ENCODE measurements at regions not wholly inside any gene's neighbourhood (a gene's known extent, or its start where the extent isn't known, plus 50 kb on each side); places are given as distances from the start of the nearest gene placed in this dataset.

DNA sequence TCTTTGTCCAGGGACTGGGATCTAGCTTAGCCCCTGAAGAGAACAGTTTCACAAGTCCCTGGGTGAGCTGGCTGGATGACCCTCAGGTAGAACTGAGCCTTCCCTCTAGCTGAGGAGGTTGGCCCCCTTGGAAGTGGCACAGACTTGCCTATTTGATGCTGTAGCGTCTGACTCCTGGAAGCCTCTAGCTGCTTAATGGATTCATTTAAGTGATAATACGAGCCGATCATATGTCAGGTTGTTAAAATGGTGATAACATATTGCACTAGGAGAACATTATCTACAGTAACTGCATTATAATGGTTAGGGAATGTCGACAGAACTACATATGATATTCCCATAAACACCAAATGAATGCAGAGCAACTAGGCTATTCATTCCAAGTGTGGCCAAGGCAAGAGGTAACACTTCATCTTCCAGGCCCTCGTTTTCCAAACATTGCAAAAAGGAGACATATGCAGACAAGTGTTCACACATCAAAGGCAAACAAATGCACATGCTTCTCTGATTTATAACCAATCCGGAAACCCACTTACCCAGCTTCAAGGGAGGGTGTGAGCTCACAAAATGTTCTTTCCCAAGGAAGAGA is 340.1 kb upstream of the PLXNA2 start:
- Histone ChIP-seq H3K4me3 (ENCODE audit: low read depth, low read length) (no peak overlapping the region), H3K27me3 (ENCODE audit: control insufficient read depth, insufficient read depth, low read length) (no peaks in the 10 kb centered on the region), H3K36me3 (ENCODE audit: control insufficient read depth, insufficient read depth, low read length) (no peaks in the 10 kb centered on the region)
- DNase-seq (ENCODE audit: low read depth), result no peak
- TF ChIP-seq, protein P1, sequence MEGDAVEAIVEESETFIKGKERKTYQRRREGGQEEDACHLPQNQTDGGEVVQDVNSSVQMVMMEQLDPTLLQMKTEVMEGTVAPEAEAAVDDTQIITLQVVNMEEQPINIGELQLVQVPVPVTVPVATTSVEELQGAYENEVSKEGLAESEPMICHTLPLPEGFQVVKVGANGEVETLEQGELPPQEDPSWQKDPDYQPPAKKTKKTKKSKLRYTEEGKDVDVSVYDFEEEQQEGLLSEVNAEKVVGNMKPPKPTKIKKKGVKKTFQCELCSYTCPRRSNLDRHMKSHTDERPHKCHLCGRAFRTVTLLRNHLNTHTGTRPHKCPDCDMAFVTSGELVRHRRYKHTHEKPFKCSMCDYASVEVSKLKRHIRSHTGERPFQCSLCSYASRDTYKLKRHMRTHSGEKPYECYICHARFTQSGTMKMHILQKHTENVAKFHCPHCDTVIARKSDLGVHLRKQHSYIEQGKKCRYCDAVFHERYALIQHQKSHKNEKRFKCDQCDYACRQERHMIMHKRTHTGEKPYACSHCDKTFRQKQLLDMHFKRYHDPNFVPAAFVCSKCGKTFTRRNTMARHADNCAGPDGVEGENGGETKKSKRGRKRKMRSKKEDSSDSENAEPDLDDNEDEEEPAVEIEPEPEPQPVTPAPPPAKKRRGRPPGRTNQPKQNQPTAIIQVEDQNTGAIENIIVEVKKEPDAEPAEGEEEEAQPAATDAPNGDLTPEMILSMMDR (IDR thresholded peaks at IDR 0.05; ENCODE audit: insufficient read depth, low read length, poor library complexity, severe bottlenecking), result no peak

DNA sequence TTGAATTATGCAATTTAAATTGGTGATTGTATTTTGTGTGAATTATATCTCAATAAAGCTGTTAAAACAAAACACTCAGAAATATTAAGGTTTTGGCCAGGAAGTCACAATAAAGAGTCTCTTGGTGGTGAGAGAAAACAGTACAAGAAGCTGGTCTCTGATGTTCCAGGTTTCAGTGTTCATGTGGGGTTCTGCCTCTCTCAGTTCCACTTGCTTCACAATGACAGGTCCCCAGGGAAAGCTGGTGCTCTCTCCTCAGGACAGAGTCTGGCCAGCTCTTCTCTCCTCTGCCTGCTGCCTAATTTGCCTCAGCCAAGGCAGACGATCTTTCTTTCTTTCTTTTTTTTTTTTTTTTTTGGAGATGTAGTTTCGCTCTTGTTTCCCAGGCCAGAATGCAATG is 342.9 kb upstream of the PLXNA2 start:
- TF ChIP-seq, protein P1 (IDR thresholded peaks at IDR 0.05; ENCODE audit: insufficient read depth, low read length, poor library complexity, severe bottlenecking), result no peak
- no peaks in the 10 kb centered on the region for H3K27me3 ChIP-seq (ENCODE audit: control insufficient read depth, insufficient read depth, low read length)
- no peaks in the 10 kb centered on the region for H3K36me3 ChIP-seq (ENCODE audit: control insufficient read depth, insufficient read depth, low read length)
- H3K4me3 ChIP-seq (ENCODE audit: low read depth, low read length), result no peak overlapping the region
- DNase-seq (ENCODE audit: low read depth), result no peak

DNA sequence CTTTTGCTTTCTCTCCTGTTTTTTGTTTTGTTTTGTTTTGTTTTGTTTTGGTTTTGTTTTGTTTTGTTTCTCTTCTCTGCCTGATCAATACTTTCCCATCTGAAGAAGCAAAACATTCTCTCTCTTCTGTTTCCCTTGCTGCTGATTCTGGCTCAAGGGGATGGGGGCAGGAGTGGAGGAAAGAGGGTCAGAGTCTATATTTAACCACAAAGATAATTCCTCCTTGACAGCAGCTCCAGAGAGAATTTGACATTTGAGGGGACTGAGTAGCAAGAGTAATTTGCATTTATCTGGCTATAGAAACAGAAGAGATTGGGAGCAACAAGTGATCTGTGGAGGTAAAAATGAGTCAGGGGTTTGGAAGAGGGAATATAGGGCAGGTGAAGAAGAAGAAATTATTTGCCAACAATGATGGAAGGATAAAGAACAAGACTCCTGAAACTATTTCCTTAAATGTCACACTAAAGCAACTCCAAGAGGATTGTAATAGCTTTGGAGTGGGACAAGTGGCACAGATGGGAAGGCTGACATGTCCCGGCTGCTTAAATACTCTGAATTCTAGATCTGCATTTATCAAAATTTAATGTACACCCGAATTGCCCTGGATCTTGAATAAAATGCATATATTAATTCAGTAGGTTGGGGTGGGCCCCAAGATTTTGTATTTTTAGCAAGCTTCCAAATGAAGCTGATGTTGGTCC is 349.3 kb upstream of the PLXNA2 start:
- Histone ChIP-seq H3K36me3 (ENCODE audit: control insufficient read depth, insufficient read depth, low read length) (no peaks in the 10 kb centered on the region), H3K4me3 (ENCODE audit: low read depth, low read length) (no peak overlapping the region), H3K27me3 (ENCODE audit: control insufficient read depth, insufficient read depth, low read length) (no peaks in the 10 kb centered on the region)
- no peak for DNase-seq (ENCODE audit: low read depth)
- TF ChIP-seq, protein P1 (IDR thresholded peaks at IDR 0.05; ENCODE audit: insufficient read depth, low read length, poor library complexity, severe bottlenecking), result no peak

DNA sequence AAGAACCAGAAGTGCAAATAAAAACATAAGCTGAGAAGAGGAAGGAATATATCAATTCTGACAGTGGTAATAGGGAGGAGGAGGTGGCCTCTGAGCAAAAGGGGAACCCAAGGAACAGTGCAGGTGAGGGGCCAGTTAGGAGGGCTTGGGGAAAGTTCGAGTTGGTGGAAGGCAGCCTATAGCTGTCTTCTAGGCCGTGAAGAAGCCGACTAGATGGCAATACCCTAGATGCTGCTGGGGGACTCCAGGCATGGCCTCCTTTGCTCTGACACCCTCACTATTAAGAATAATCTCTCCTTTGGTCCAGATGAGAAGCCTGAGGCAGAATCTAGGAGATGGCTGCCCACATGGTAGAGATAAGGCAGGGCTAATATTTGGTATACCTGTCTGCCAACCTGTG is 351.1 kb upstream of the PLXNA2 start:
- no peaks in the 10 kb centered on the region for H3K27me3 ChIP-seq (ENCODE audit: control insufficient read depth, insufficient read depth, low read length)
- TF ChIP-seq, protein P1 (IDR thresholded peaks at IDR 0.05; ENCODE audit: insufficient read depth, low read length, poor library complexity, severe bottlenecking), result no peak
- no peak overlapping the region for H3K4me3 ChIP-seq (ENCODE audit: low read depth, low read length)
- no peaks in the 10 kb centered on the region for H3K36me3 ChIP-seq (ENCODE audit: control insufficient read depth, insufficient read depth, low read length)
- no peak for DNase-seq (ENCODE audit: low read depth)

DNA sequence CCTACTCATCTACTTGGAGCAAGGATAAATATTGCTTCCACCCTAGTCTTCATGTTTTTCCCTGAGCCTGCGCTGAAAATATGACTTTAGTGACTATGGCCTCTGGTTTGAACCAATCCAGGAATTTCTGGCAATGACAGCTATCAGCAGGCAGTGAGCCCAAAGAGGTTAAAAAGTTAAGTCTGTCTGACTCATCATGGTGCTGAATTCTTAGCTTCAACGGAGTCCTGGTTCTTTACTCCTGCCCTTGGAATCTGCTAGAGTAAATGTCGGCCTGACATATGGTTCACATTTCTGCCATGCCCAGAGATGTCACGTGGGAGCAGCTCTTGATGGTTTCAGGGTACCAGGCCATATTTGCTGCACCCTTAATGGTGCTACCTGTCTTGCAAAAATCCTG is 351.6 kb upstream of the PLXNA2 start:
- H3K27me3 ChIP-seq (ENCODE audit: control insufficient read depth, insufficient read depth, low read length), result no peaks in the 10 kb centered on the region
- H3K4me3 ChIP-seq (ENCODE audit: low read depth, low read length), result no peak overlapping the region
- H3K36me3 ChIP-seq (ENCODE audit: control insufficient read depth, insufficient read depth, low read length), result no peaks in the 10 kb centered on the region
- DNase-seq (ENCODE audit: low read depth), result no peak
- TF ChIP-seq, protein P1 (IDR thresholded peaks at IDR 0.05; ENCODE audit: insufficient read depth, low read length, poor library complexity, severe bottlenecking), result no peak

DNA sequence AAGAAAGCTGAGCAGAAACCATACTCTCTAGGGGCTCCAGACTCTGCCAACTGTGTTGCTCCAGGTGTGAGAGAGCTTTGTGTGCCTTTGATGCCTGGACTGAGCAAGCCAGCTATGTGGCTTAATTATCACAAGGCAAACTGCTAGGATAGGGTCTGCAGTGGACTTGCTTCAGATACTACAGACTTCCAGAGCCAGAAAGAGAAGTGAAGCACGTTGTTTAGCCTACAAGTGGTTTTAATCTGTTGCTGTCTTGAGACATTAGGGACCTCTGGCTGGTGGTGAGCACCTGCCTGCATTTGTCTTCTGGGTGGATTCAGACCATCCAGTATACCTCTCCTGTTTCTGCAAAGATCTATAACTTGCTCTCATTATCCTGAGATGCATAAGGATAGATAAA is 353.4 kb upstream of the PLXNA2 start:
- H3K4me3 ChIP-seq (ENCODE audit: low read depth, low read length), result no peak overlapping the region
- no peak for DNase-seq (ENCODE audit: low read depth)
- no peaks in the 10 kb centered on the region for H3K27me3 ChIP-seq (ENCODE audit: control insufficient read depth, insufficient read depth, low read length)
- H3K36me3 ChIP-seq (ENCODE audit: control insufficient read depth, insufficient read depth, low read length), result no peaks in the 10 kb centered on the region
- TF ChIP-seq, protein P1 (IDR thresholded peaks at IDR 0.05; ENCODE audit: insufficient read depth, low read length, poor library complexity, severe bottlenecking), result no peak
